ENCODE measurements at regions not wholly inside any gene's neighbourhood (a gene's known extent, or its start where the extent isn't known, plus 50 kb on each side); places are given as distances from the start of the nearest gene placed in this dataset.

- no peaks in the 10 kb centered on the region for H3K9me3 ChIP-seq (replicated peaks; ENCODE audit: control insufficient read depth, insufficient read depth, low read length)
- ChIA-PET POLR2A (no interaction called here), CTCF (no interaction called here)
- H3K79me2 ChIP-seq (ENCODE audit: control insufficient read depth, insufficient read depth, low read length) = no peaks in the 10 kb centered on the region
- no peak overlapping the region for H3K9ac ChIP-seq (replicated peaks; ENCODE audit: extremely low read depth, insufficient read depth, low read length)
- intact Hi-C loops (cut with micrococcal nuclease) (no loop called here), dilution Hi-C loops (cut with MboI; ENCODE audit: extremely low pct_ligation_motif_present, low sequenced_read_pairs) (no loop called here)
- no peak overlapping the region for H3K4me2 ChIP-seq (ENCODE audit: insufficient read depth, low read length)
- H3K27me3 ChIP-seq (ENCODE audit: control insufficient read depth in 2 of 2, insufficient read depth in 2 of 2, low read length in 2 of 2) = no peaks in the 10 kb centered on the region
- no peaks in the 10 kb centered on the region for H4K20me1 ChIP-seq (replicated peaks; ENCODE audit: control insufficient read depth, extremely low read depth, insufficient read depth, low read length)
- no peak overlapping the region for H3K4me3 ChIP-seq (replicated peaks in 1 of 3; ENCODE audit: insufficient read depth in 1 of 3, low read depth in 1 of 3, low read length in 3 of 3)
- no peak overlapping the region for H2AFZ ChIP-seq (ENCODE audit: low read depth, low read length)
- H3K36me3 ChIP-seq (ENCODE audit: control insufficient read depth in 2 of 2, extremely low read depth in 1 of 2, insufficient read depth in 2 of 2, low read length in 2 of 2) = no peaks in the 10 kb centered on the region
- H3K4me1 ChIP-seq (ENCODE audit: control insufficient read depth, extremely low read depth, insufficient read depth, low read length) = no peaks in the 10 kb centered on the region
- TF ChIP-seq JUN (IDR thresholded peaks at IDR 0.05; ENCODE audit: borderline replicate concordance, insufficient read depth, insufficient read length, low read depth) = no peak
- TF ChIP-seq GATA2 (IDR thresholded peaks at IDR 0.05; ENCODE audit: insufficient read depth, insufficient read length, low read depth, low read length) = no peak
- no peak for TF ChIP-seq EZH2 (IDR thresholded peaks at IDR 0.05; ENCODE audit: borderline replicate concordance, low read depth, low read length, severe bottlenecking)
- no peak for TF ChIP-seq MAX (IDR thresholded peaks at IDR 0.05; ENCODE audit: insufficient read depth, insufficient read length)
- no peak for TF ChIP-seq CTCF (IDR thresholded peaks at IDR 0.05; ENCODE audit: extremely low read depth in 1 of 2, insufficient read depth in 1 of 2, low read depth in 1 of 2, low read length in 2 of 2)
- TF ChIP-seq POLR2AphosphoS5 (IDR thresholded peaks at IDR 0.05; ENCODE audit: insufficient read depth, low read depth, low read length) = no peak
- TF ChIP-seq POLR2A (IDR thresholded peaks at IDR 0.05; ENCODE audit: low read depth, low read length) = no peak
- TF ChIP-seq MYC (IDR thresholded peaks at IDR 0.05; ENCODE audit: low read depth, low read length) = no peak
- no peak for TF ChIP-seq FOS (IDR thresholded peaks at IDR 0.05; ENCODE audit: borderline replicate concordance, insufficient read depth, low read length)
- FAIRE-seq (no peak), DNase-seq (ENCODE audit: low read depth, low spot score) (no peak)
- H3K27ac ChIP-seq (ENCODE audit: insufficient read depth, low read depth, low read length) = no peak overlapping the region
- BruUV-seq (replicated peaks) = no TSS peak
- H3K9me1 ChIP-seq (replicated peaks; ENCODE audit: control insufficient read depth, extremely low read depth, insufficient read depth, low read length) = no peaks in the 10 kb centered on the region
Observed at GRCh38 chr18:45463451-45463850, 151.8 kb upstream of the SLC14A2 start.

Data from endothelial cell of umbilical vein (primary cell).